Chondrocyte (in vitro differentiated cells): ENCODE measurements at regions not wholly inside any gene's neighbourhood (a gene's known extent, or its start where the extent isn't known, plus 50 kb on each side); places are given as distances from the start of the nearest gene placed in this dataset.
"Not testable (repeated sequence)": the region's sequence is repeated elsewhere in the genome, so short reads cannot be mapped to it uniquely, and the experiment has no call there.

Experiments used
- DNase-seq: peaks from one replicate; pipeline ENCODE4 v3.0.0; 2021; ENCODE audit warnings: mixed read lengths, low spot score
- H3K27ac Mint-ChIP-seq: one replicate; pipeline ENCODE4 v1.8.0; 2021; ENCODE audit warnings: mild to moderate bottlenecking, moderate library complexity, mixed read lengths; ENCODE audit not compliant: unreplicated experiment
- H3K27me3 Mint-ChIP-seq: 2 replicates; pipeline ENCODE4 v1.8.0; 2021; ENCODE audit warnings: low read depth, mixed read lengths
- H3K36me3 Mint-ChIP-seq: 2 replicates; pipeline ENCODE4 v1.8.0; 2021; ENCODE audit warnings: low read depth, mixed read lengths
- H3K4me1 Mint-ChIP-seq: 2 replicates; pipeline ENCODE4 v1.8.0; 2021; ENCODE audit warnings: low read depth, mild to moderate bottlenecking, mixed read lengths
- H3K4me3 Mint-ChIP-seq: one replicate; pipeline ENCODE4 v1.8.0; 2021; ENCODE audit warnings: mild to moderate bottlenecking, moderate library complexity, mixed read lengths; ENCODE audit not compliant: unreplicated experiment
- H3K9me3 Mint-ChIP-seq: 2 replicates; pipeline ENCODE4 v1.8.0; 2021; ENCODE audit warnings: low read depth, mixed read lengths
- TF ChIP-seq, protein P1 (sequence below): fragments of 200-600 bp; sonication (generic); IDR thresholded peaks from 2 replicates; pipeline ENCODE4 v1.5.0; 2021; ENCODE audit warnings: antibody characterized with exemption, mild to moderate bottlenecking, moderate library complexity

DNA sequence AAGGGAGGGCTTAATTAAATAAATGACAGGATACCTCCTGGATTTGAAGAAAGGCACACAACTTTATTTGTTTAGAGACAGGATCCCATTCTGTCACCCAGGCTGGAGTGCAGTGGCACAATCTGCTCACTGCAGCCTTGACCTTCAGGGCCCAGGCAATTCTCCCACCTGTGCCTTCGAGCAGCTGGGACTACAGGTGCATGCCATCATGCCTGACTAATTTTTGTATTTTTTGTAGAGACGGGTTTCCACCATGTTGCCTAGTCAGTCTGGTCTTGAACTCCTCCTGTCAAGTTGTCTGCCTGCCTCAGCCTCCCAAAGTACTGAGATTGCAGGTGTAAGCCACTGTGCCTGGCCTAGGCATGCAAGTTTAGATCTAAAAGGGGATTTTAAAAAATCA is 272.7 kb upstream of the MBL2 start:
- Mint-ChIP-seq H3K4me3 (no peak overlapping the region), H3K9me3 (no peaks in the 10 kb centered on the region), H3K4me1 (no peaks in the 10 kb centered on the region), H3K27me3 (no peaks in the 10 kb centered on the region), H3K36me3 (no peaks in the 10 kb centered on the region), H3K27ac (no peak overlapping the region)
- TF ChIP-seq, protein P1, sequence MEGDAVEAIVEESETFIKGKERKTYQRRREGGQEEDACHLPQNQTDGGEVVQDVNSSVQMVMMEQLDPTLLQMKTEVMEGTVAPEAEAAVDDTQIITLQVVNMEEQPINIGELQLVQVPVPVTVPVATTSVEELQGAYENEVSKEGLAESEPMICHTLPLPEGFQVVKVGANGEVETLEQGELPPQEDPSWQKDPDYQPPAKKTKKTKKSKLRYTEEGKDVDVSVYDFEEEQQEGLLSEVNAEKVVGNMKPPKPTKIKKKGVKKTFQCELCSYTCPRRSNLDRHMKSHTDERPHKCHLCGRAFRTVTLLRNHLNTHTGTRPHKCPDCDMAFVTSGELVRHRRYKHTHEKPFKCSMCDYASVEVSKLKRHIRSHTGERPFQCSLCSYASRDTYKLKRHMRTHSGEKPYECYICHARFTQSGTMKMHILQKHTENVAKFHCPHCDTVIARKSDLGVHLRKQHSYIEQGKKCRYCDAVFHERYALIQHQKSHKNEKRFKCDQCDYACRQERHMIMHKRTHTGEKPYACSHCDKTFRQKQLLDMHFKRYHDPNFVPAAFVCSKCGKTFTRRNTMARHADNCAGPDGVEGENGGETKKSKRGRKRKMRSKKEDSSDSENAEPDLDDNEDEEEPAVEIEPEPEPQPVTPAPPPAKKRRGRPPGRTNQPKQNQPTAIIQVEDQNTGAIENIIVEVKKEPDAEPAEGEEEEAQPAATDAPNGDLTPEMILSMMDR = no peak
- DNase-seq = no peak

DNA sequence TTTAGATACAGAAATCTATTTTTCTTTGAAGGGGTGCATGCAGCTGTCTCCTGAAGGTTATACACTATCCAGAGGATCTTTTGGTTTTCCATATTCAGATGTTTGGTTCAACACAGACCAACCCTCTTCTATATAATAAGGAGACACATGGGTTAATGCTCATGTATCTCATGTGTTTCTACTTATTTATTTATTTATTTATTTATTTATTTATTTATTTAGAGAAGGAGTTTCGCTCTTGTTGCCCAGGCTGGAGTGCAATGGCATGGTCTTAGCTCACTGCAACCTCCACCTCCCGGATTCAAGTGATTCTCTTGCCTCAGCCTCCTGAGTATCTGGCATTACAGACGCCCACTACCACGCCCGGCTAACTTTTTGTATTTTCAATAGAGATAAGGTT is 263.2 kb upstream of the MBL2 start:
- H3K27me3 Mint-ChIP-seq, H3K4me3 Mint-ChIP-seq, H3K4me1 Mint-ChIP-seq, H3K36me3 Mint-ChIP-seq, H3K27ac Mint-ChIP-seq, DNase-seq, H3K9me3 Mint-ChIP-seq: not testable (repeated sequence)

DNA sequence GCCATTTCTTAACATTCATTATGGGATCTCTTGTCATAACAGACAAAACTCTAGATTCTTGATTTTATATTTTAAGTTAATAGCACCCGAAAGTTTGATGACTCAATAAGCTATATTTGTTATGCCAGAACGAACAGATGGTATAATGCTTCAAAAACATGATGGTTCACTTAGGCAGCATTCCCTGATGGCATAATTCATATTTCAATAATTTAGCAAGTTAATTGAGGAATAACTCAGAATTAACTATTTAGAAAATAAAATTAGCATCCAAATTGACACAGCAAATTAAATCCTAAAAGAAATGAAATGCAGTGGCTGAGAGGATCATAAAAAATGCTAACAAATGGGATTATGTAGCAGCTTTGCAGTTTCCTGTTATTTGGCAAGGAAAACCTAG is 260.8 kb upstream of the MBL2 start:
- no peak for DNase-seq
- no peak overlapping the region for H3K27ac Mint-ChIP-seq
- TF ChIP-seq, protein P1 = no peak
- H3K36me3 Mint-ChIP-seq = no peaks in the 10 kb centered on the region
- H3K27me3 Mint-ChIP-seq = no peaks in the 10 kb centered on the region
- peaks cover 9% of the 10 kb centered on the region for H3K4me1 Mint-ChIP-seq
- no peak overlapping the region for H3K4me3 Mint-ChIP-seq
- H3K9me3 Mint-ChIP-seq = no peaks in the 10 kb centered on the region

DNA sequence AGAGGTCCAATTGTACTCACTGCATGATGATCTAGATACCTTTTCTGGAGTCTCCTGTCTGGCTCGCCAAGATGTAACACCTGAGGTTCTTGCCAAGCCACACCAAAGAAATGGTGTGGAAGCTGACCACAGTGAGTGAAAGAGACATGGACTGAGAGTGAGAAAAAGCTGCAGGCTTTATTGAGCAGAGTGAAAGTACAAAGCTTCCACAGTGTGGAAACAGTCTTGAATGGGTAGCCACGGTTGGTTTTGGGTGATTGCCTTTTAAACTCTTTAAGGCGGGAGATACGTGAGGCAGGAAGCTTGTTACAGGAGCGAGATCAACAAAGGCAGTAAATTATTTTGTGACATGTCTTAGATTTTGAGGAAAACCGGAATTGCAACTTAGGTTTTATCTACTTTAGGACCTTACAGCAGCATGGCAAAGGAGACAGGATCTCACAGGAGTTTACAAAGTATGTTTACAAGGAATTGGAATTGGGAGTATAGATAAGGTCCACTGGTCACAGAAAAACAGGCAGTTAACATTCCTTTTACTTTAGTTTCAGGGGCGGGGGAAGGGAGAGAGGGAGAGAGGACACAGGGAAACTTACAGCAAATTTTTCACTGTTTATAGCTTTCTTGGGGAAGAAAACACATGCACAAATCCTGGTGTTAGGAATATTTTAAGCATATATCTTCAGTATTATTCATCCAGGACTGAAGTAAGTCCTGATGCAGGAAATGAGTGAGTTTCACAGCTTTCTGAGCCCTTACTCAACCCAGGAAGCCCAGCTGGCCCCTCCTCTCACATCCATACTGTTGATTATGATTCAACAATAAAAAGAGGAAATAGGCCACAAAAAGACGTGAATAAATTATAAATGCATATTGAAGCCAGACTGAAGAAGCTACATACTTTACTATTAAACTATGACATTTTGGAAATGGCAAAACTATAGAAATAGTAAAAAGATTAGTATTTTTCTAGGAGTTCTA is 257.6 kb upstream of the MBL2 start:
- not testable (repeated sequence) for H3K9me3 Mint-ChIP-seq, H3K36me3 Mint-ChIP-seq, DNase-seq, H3K27me3 Mint-ChIP-seq, H3K4me3 Mint-ChIP-seq
- Mint-ChIP-seq H3K4me1 (peaks cover 11% of the 10 kb centered on the region), H3K27ac (peak overlapping the region; percentile 19)

DNA sequence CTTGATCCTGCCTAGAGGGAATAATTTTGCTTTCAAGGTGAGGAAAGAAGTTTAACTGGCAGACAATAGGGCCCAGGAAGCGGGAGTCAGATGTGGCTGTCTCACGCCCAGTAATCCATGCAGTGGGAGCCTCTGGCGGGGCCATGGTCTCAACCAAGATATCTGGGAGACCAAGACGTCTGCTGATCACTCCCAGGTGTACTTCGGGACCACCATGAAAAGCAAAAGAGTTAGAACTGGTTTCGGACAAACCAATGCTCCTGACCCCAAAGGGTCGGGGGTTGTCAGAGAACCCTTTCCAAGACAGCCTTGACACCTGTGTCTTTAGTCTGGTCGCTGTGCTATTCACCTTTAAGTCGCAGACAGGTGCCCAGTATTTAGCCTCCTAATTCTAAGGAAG is 256.9 kb upstream of the MBL2 start:
- H3K4me3 Mint-ChIP-seq = no peak overlapping the region

DNA sequence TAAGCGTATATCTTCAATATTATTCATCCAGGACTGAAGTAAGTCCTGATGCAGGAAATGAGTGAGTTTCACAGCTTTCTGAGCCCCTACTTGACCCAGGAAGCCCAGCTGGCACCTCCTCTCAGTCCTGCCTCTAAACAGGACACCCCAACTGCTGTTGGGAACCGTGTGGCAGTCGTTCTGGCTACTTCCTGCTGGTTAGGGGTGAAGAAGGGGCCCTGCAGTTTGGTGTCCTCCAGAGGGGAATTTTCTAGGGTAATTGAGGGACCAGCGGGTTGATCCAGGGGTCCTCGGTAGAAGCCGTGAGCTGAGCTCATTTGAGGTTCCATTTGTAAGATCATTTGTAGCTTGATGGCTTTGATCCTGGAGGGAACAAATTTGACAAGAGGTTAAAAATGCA is 253.2 kb upstream of the MBL2 start:
- H3K4me3 Mint-ChIP-seq, H3K36me3 Mint-ChIP-seq, H3K27ac Mint-ChIP-seq, H3K27me3 Mint-ChIP-seq, H3K9me3 Mint-ChIP-seq, DNase-seq: not testable (repeated sequence)
- peaks cover 11% of the 10 kb centered on the region for H3K4me1 Mint-ChIP-seq

More for the DNA sequence above, 256.9 kb upstream of the MBL2 start:
- Mint-ChIP-seq H3K27me3 (no peaks in the 10 kb centered on the region), H3K4me1 (peaks cover 11% of the 10 kb centered on the region), H3K9me3 (no peaks in the 10 kb centered on the region), H3K36me3 (no peaks in the 10 kb centered on the region), H3K27ac (no peak overlapping the region)
- TF ChIP-seq, protein P1 = no peak
- DNase-seq = no peak
